ENCODE measurements at regions not wholly inside any gene's neighbourhood (a gene's known extent, or its start where the extent isn't known, plus 50 kb on each side); places are given as distances from the start of the nearest gene placed in this dataset.
"Not testable (repeated sequence)": the region's sequence is repeated elsewhere in the genome, so short reads cannot be mapped to it uniquely, and the experiment has no call there.

- ATAC-seq (ENCODE audit: low read depth); H3K27me3 Mint-ChIP-seq; H3K4me3 Mint-ChIP-seq; H3K36me3 Mint-ChIP-seq (ENCODE audit: low read depth); DNase-seq; CTCF ChIA-PET; H3K27ac Mint-ChIP-seq; POLR2A ChIA-PET; intact Hi-C loops (cut with micrococcal nuclease); H3K4me1 Mint-ChIP-seq: not testable (repeated sequence)
- peaks cover 13% of the 10 kb centered on the region for H3K9me3 Mint-ChIP-seq
Observed at GRCh38 chr6:58000233-58000632, 682.8 kb downstream of the PRIM2 start.

DNA sequence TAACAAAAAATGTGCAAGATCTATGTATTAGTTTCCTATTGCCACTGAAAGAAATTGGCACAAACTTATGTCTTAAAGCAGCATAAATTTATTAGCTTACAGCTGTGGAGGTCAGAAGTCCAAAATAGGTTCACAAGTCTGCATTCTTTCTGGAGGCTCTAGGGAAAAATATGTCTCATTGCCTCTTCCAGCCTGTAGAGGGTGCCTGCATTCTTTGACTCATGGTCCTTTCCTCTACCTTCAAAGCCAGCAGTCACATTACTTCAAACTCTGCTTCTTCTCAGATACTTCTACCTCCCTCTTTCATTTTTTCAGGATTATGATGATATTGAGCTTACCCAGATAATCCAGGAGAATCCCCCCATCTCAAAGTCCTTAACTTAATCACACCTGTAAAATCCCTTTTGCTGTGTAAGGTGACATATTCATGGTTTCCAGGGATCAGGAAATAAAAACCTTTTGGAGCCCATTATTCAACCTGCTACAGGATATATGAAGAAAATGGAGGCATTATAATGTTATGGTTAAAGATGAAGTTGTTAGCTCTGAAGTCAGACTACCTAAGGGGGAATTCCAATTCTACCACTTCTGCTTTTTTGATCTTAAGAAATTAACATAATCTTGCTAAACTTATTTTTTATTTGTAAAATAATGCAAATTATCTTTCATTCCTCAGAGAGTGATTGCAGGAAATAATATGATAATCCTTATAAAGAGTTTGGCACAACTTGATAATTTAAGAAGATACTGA is 686.2 kb downstream of the PRIM2 start:
- H3K27me3 Mint-ChIP-seq; H3K27ac Mint-ChIP-seq; POLR2A ChIA-PET; DNase-seq; H3K36me3 Mint-ChIP-seq (ENCODE audit: low read depth); ATAC-seq (ENCODE audit: low read depth); H3K4me1 Mint-ChIP-seq; intact Hi-C loops (cut with micrococcal nuclease); CTCF ChIA-PET: not testable (repeated sequence)
- Mint-ChIP-seq H3K4me3 (peak overlapping the region; percentile 2), H3K9me3 (peaks cover 17% of the 10 kb centered on the region)

- POLR2A ChIA-PET; H3K36me3 Mint-ChIP-seq (ENCODE audit: low read depth); H3K27me3 Mint-ChIP-seq; H3K27ac Mint-ChIP-seq; DNase-seq; ATAC-seq (ENCODE audit: low read depth); CTCF ChIA-PET; H3K4me3 Mint-ChIP-seq; intact Hi-C loops (cut with micrococcal nuclease); H3K4me1 Mint-ChIP-seq: not testable (repeated sequence)
- peaks cover 12% of the 10 kb centered on the region for H3K9me3 Mint-ChIP-seq
Observed at GRCh38 chr6:58007334-58008000, 690.0 kb downstream of the PRIM2 start.

DNA sequence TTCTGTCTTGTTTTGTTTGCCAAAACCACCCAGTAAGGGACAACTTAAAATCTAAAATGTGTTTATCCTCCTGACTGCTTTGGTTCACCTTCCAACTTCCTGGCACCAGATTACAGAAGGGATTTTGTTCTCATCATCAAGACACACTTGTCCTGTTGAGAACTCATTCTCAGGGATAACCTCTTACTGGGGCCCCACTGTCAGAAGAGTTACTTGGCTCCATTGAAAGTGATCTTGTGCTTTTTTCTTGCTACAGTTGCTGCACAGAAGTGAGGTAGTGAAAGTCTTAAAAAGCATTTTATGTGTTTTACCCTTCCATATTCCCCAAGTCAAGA is 690.5 kb downstream of the PRIM2 start:
- CTCF ChIA-PET = not testable (repeated sequence)

GRCh38 chr6:58011954-58012600 is 694.6 kb downstream of the PRIM2 start:
- DNase-seq; intact Hi-C loops (cut with micrococcal nuclease); H3K27ac Mint-ChIP-seq; H3K4me1 Mint-ChIP-seq; ATAC-seq (ENCODE audit: low read depth); H3K9me3 Mint-ChIP-seq; H3K4me3 Mint-ChIP-seq; POLR2A ChIA-PET; CTCF ChIA-PET; H3K27me3 Mint-ChIP-seq; H3K36me3 Mint-ChIP-seq (ENCODE audit: low read depth): not testable (repeated sequence)

More for the DNA sequence above, 690.5 kb downstream of the PRIM2 start:
- H3K27ac Mint-ChIP-seq; intact Hi-C loops (cut with micrococcal nuclease); H3K4me3 Mint-ChIP-seq; POLR2A ChIA-PET; H3K27me3 Mint-ChIP-seq; ATAC-seq (ENCODE audit: low read depth); H3K4me1 Mint-ChIP-seq; DNase-seq; H3K36me3 Mint-ChIP-seq (ENCODE audit: low read depth): not testable (repeated sequence)
- peaks cover 12% of the 10 kb centered on the region for H3K9me3 Mint-ChIP-seq

DNA sequence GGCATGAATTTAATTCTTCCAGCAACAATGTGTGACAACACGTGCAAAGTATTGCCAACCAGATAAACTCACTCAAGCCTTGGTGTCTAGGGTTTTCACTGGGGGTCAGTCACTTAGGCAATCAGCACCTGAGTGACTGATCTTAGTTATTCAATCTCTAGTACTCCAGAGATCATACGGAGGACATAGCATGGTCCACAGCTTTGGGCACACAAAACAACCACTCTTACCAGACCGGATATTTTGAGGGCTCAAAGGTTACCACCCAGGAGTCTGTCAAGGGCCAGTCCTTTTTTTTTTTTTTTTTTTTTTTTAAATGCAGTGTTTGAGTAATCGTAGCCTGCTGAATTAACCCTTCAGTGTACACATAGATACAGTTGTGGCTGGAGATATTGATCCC is 699.2 kb downstream of the PRIM2 start:
- ATAC-seq (ENCODE audit: low read depth); H3K9me3 Mint-ChIP-seq; CTCF ChIA-PET; H3K27ac Mint-ChIP-seq; H3K4me1 Mint-ChIP-seq; POLR2A ChIA-PET; H3K4me3 Mint-ChIP-seq; DNase-seq; H3K36me3 Mint-ChIP-seq (ENCODE audit: low read depth); intact Hi-C loops (cut with micrococcal nuclease); H3K27me3 Mint-ChIP-seq: not testable (repeated sequence)

DNA sequence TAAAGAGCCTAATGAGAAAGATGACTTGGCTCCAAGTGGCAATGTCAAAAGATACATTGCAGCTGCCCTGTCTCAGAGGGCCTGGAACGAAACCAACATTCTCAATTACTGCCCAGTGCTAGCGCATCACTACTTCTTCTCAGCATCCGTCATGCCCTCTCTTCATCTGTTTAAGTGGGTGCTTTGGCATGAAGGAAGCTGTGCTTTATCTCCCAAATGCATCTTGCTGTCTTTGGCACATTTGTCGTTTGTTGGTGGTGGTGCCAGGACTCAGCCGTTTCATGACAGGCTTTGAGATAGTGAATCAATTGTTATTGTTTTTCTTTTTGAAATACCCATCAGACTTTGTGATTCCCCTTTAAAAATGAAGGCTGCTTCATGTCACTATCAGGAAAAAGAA is 710.8 kb downstream of the PRIM2 start:
- DNase-seq; H3K9me3 Mint-ChIP-seq; intact Hi-C loops (cut with micrococcal nuclease); H3K27me3 Mint-ChIP-seq; H3K4me1 Mint-ChIP-seq; ATAC-seq (ENCODE audit: low read depth); CTCF ChIA-PET; POLR2A ChIA-PET; H3K27ac Mint-ChIP-seq; H3K36me3 Mint-ChIP-seq (ENCODE audit: low read depth); H3K4me3 Mint-ChIP-seq: not testable (repeated sequence)

DNA sequence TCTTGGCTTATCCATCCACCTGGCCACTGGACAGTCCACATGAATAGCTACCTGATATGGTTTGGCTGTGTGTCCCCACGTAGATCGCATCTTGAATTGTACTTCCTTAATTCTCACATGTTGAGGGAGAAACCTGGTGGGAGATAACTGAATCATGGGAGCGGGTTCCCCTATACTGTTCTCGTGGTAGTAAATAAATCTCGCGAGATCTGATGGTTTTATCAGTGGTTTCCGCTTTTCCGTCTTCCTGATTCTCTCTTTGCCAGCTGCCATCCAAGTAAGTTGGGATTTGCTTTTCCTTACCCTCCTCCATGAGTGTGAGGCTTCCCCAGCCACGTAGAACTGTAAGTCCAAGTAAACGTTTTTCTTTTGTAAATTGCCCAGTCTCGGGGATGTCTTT is 720.8 kb downstream of the PRIM2 start:
- H3K9me3 Mint-ChIP-seq, POLR2A ChIA-PET, H3K4me1 Mint-ChIP-seq: not testable (repeated sequence)

GRCh38 chr6:58046584-58046983 is 729.2 kb downstream of the PRIM2 start:
- H3K4me3 Mint-ChIP-seq; POLR2A ChIA-PET; H3K36me3 Mint-ChIP-seq (ENCODE audit: low read depth); DNase-seq; intact Hi-C loops (cut with micrococcal nuclease); H3K27me3 Mint-ChIP-seq; H3K9me3 Mint-ChIP-seq; H3K4me1 Mint-ChIP-seq; CTCF ChIA-PET; ATAC-seq (ENCODE audit: low read depth); H3K27ac Mint-ChIP-seq: not testable (repeated sequence)

More for the DNA sequence above, 720.8 kb downstream of the PRIM2 start:
- DNase-seq; H3K27ac Mint-ChIP-seq; H3K36me3 Mint-ChIP-seq (ENCODE audit: low read depth); CTCF ChIA-PET; ATAC-seq (ENCODE audit: low read depth); H3K27me3 Mint-ChIP-seq; H3K4me3 Mint-ChIP-seq; intact Hi-C loops (cut with micrococcal nuclease): not testable (repeated sequence)

DNA sequence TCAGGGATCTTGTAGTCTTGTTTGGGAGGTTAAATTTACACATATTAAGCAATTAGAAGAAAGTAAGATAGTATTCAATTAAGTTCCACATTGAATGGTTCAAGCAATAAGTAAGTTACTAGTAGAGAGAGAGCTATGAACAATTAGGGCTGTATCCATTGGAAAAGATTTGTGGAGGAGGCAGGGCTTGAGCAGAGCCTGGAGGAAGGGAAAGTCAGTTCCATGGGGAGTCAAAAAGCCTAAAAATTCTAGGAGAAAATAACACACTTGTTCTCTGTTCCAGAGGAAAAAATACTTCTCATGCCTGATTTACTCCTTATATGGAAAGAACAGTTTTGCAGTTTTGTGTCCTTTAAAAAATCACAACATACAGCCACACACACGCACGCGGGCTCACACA is 730.0 kb downstream of the PRIM2 start:
- ATAC-seq (ENCODE audit: low read depth); H3K9me3 Mint-ChIP-seq; H3K4me1 Mint-ChIP-seq: not testable (repeated sequence)

GRCh38 chr6:58047865-58048264 is 730.4 kb downstream of the PRIM2 start:
- DNase-seq; H3K27ac Mint-ChIP-seq; H3K27me3 Mint-ChIP-seq; H3K9me3 Mint-ChIP-seq; H3K4me3 Mint-ChIP-seq; ATAC-seq (ENCODE audit: low read depth); H3K36me3 Mint-ChIP-seq (ENCODE audit: low read depth); intact Hi-C loops (cut with micrococcal nuclease); H3K4me1 Mint-ChIP-seq; POLR2A ChIA-PET; CTCF ChIA-PET: not testable (repeated sequence)

More for the DNA sequence above, 730.0 kb downstream of the PRIM2 start:
- intact Hi-C loops (cut with micrococcal nuclease); H3K4me3 Mint-ChIP-seq; DNase-seq; H3K27me3 Mint-ChIP-seq; CTCF ChIA-PET; POLR2A ChIA-PET; H3K36me3 Mint-ChIP-seq (ENCODE audit: low read depth); H3K27ac Mint-ChIP-seq: not testable (repeated sequence)

- POLR2A ChIA-PET; H3K27ac Mint-ChIP-seq; intact Hi-C loops (cut with micrococcal nuclease); H3K27me3 Mint-ChIP-seq; H3K9me3 Mint-ChIP-seq; H3K4me1 Mint-ChIP-seq; ATAC-seq (ENCODE audit: low read depth); CTCF ChIA-PET; H3K4me3 Mint-ChIP-seq; H3K36me3 Mint-ChIP-seq (ENCODE audit: low read depth); DNase-seq: not testable (repeated sequence)
Observed at GRCh38 chr6:58055465-58056176, 738.2 kb downstream of the PRIM2 start.
